K562 (cell line): ENCODE measurements at regions not wholly inside any gene's neighbourhood (a gene's known extent, or its start where the extent isn't known, plus 50 kb on each side); places are given as distances from the start of the nearest gene placed in this dataset.

Experiments
- ATAC-seq: fragments of 200-7000 bp; cut with Tn5 transposase; 3 replicates; pipeline ENCODE4 v1.9.1; 2020; ENCODE audit warnings: moderate library complexity
- BruUV-seq: library from RNA; stranded (reverse); fragments of 400-500 nt; replicated peaks from 2 replicates; lab custom pipeline; 2021; lab: Mats Ljungman, UMichigan
- CTCF ChIA-PET: fragments of 300-600 bp; formaldehyde crosslinking; extraction: SDS; loops from one replicate; lab custom pipeline; 2021; ENCODE audit warnings: low intra/inter-chr PET ratio; lab: Yijun Ruan, JAX
- POLR2A ChIA-PET: fragments of 300-600, 350-650 bp; sonication (Branson Sonifier 250); formaldehyde crosslinking; extraction: SDS; loops from one replicate; lab custom pipeline; 2021; ENCODE audit warnings: antibody characterized with exemption, inconsistent platforms; lab: Yijun Ruan, JAX
- DNase-seq, 4 experiments: peaks; one replicate each; pipeline versions ENCODE4 v3.0.0 to v3.0.0-alpha.2; 2011 to 2018; ENCODE audit warnings: low spot score in 3 of 4, mixed read lengths in 3 of 4; ENCODE audit errors: extremely low read depth in 1 of 4
- FAIRE-seq: peaks from 2 replicates; lab custom pipeline; 2011; peaks lifted over from hg19 to GRCh38; lab: Jason Lieb, UNC
- H2AFZ ChIP-seq: 2 replicates; pipeline ENCODE4 v1.6.0; 2011; ENCODE audit warnings: low read depth, low read length, control low read depth, inconsistent platforms
- H3K27ac ChIP-seq: fragments of 200-600 bp; 3 replicates; pipeline ENCODE4 v1.8.0; 2011; ENCODE audit warnings: low read depth, mild to moderate bottlenecking, control low read depth, inconsistent platforms, low read length, moderate library complexity, mixed read lengths; ENCODE audit errors: extremely low read depth
- H3K27me3 ChIP-seq, 2 experiments: fragments of 300-600 bp in 1 of 2; 2 replicates in 1 of 2; 3 replicates in 1 of 2; pipeline versions ENCODE4 v1.6.0 to v1.8.0; 2011; ENCODE audit warnings: inconsistent platforms in 2 of 2, low read length in 2 of 2, mild to moderate bottlenecking in 1 of 2, mixed read lengths in 1 of 2, moderate library complexity in 1 of 2; ENCODE audit not compliant: control insufficient read depth in 2 of 2, insufficient read depth in 2 of 2
- H3K36me3 ChIP-seq: fragments of 300-600 bp; 3 replicates; pipeline ENCODE4 v1.8.0; 2011; ENCODE audit warnings: mild to moderate bottlenecking, low read length, inconsistent platforms; ENCODE audit not compliant: control insufficient read depth, insufficient read depth
- H3K4me1 ChIP-seq, 2 experiments: fragments of 200-600 bp in 1 of 2; replicated peaks in 1 of 2; 2 replicates in 1 of 2; 3 replicates in 1 of 2; pipeline versions ENCODE4 v1.5.1 to v1.8.0; 2011; ENCODE audit warnings: inconsistent platforms in 2 of 2, low read length in 2 of 2, mild to moderate bottlenecking in 1 of 2, mixed read lengths in 1 of 2, moderate library complexity in 1 of 2; ENCODE audit not compliant: control insufficient read depth in 2 of 2, insufficient read depth in 2 of 2
- H3K4me2 ChIP-seq: 2 replicates; pipeline ENCODE4 v1.6.1; 2011; ENCODE audit warnings: low read length, control low read depth, inconsistent platforms, mixed read lengths; ENCODE audit not compliant: insufficient read depth
- H3K4me3 ChIP-seq: fragments of 200-600 bp; sonication (generic), shearing (Covaris generic); 2 replicates; pipeline ENCODE4 v1.5.1; 2016; ENCODE audit warnings: control low read depth, inconsistent platforms
- H3K79me2 ChIP-seq: fragments of 200-600 bp; 3 replicates; pipeline ENCODE4 v1.8.0; 2011; ENCODE audit warnings: low read length, inconsistent platforms; ENCODE audit not compliant: control insufficient read depth, insufficient read depth
- H3K9ac ChIP-seq, 2 experiments: 2 replicates each; pipeline versions ENCODE4 v1.6.0 to v1.6.1; 2011; ENCODE audit warnings: low read depth in 2 of 2, low read length in 2 of 2, control low read depth in 1 of 2, inconsistent platforms in 1 of 2, mild to moderate bottlenecking in 1 of 2, mixed read lengths in 1 of 2; ENCODE audit not compliant: insufficient read depth in 1 of 2
- H3K9me1 ChIP-seq: one replicate; pipeline ENCODE4 v1.6.0; 2011; ENCODE audit warnings: inconsistent platforms, mild to moderate bottlenecking, low read length, moderate library complexity; ENCODE audit not compliant: control insufficient read depth, insufficient read depth
- H3K9me3 ChIP-seq: replicated peaks from 2 replicates; pipeline ENCODE4 v1.5.1; 2011; ENCODE audit warnings: low read depth, low read length, inconsistent platforms; ENCODE audit not compliant: control insufficient read depth, insufficient read depth
- H4K20me1 ChIP-seq: replicated peaks from 2 replicates; pipeline ENCODE4 v1.6.1; 2011; ENCODE audit warnings: low read length, inconsistent platforms, mixed read lengths; ENCODE audit not compliant: control insufficient read depth, insufficient read depth
- CHD2 ChIP-seq: IDR thresholded peaks from 2 replicates; pipeline ENCODE4 v1.6.1; 2011; ENCODE audit warnings: low read depth, low read length
- DLX4 ChIP-seq: fragments of 250-450 bp; sonication (Bioruptor Pico); IDR thresholded peaks from 2 replicates; pipeline ENCODE4 v1.6.1; 2021; ENCODE audit warnings: mild to moderate bottlenecking
- GTF2F1 ChIP-seq: IDR thresholded peaks from 2 replicates; pipeline ENCODE4 v1.6.1; 2011; ENCODE audit warnings: low read depth, low read length, improper control_type of control experiment
- HDAC2 ChIP-seq: fragments of 450-650 bp; IDR thresholded peaks from 2 replicates; pipeline ENCODE4 v1.6.1; 2016; ENCODE audit warnings: mild to moderate bottlenecking
- HDAC6 ChIP-seq: IDR thresholded peaks from 2 replicates; pipeline ENCODE4 v1.6.1; 2012; ENCODE audit warnings: low read depth, mild to moderate bottlenecking, control low read depth, inconsistent platforms, low read length, moderate library complexity
- KLF6 ChIP-seq: fragments of 250-450 bp; sonication (Bioruptor Pico); IDR thresholded peaks from 2 replicates; pipeline ENCODE4 v1.4.0; 2020; ENCODE audit warnings: mild to moderate bottlenecking, moderate library complexity, borderline replicate concordance
- LEF1 ChIP-seq: fragments of 450-650 bp; IDR thresholded peaks from 2 replicates; pipeline ENCODE4 v1.6.1; 2016; ENCODE audit warnings: mild to moderate bottlenecking
- NFE2 ChIP-seq: IDR thresholded peaks from 2 replicates; pipeline ENCODE4 v1.6.1; 2014; ENCODE audit warnings: antibody characterized with exemption, low read depth
- NFE2L1 ChIP-seq: fragments of 450-650 bp; IDR thresholded peaks from 2 replicates; pipeline ENCODE4 v1.6.1; 2016; ENCODE audit warnings: missing genetic modification characterization, low read depth, mild to moderate bottlenecking, missing compliant biosample characterization, moderate library complexity, borderline replicate concordance
- PTTG1 ChIP-seq: fragments of 450-650 bp; IDR thresholded peaks from 2 replicates; pipeline ENCODE4 v1.6.1; 2016; ENCODE audit warnings: low read depth, mild to moderate bottlenecking, missing genetic modification characterization, missing compliant biosample characterization
- RCOR1 ChIP-seq, 2 experiments: IDR thresholded peaks; 2 replicates each; pipeline ENCODE4 v1.6.1; 2012; ENCODE audit warnings: low read depth in 2 of 2, low read length in 2 of 2, borderline replicate concordance in 1 of 2, improper control_type of control experiment in 1 of 2
- SNIP1 ChIP-seq: fragments of 450-650 bp; IDR thresholded peaks from 2 replicates; pipeline ENCODE4 v1.7.1; 2017; ENCODE audit warnings: low read depth, mild to moderate bottlenecking
- THRB ChIP-seq: fragments of 450-650 bp; formaldehyde crosslinking; conservative IDR thresholded peaks from 2 replicates; pipeline ENCODE4 v1.4.0; 2022; ENCODE audit warnings: mild to moderate bottlenecking, missing genetic modification characterization
- ZBTB7A ChIP-seq: IDR thresholded peaks from 2 replicates; pipeline ENCODE4 v1.6.1; 2011; ENCODE audit warnings: low read depth, mild to moderate bottlenecking, low read length, moderate library complexity, borderline replicate concordance; ENCODE audit not compliant: control insufficient read depth
- ZNF239 ChIP-seq: fragments of 250-450 bp; sonication (Bioruptor Pico); IDR thresholded peaks from 2 replicates; pipeline ENCODE4 v1.4.0; 2020; ENCODE audit warnings: mild to moderate bottlenecking
- ZNF282 ChIP-seq: sonication (generic); formaldehyde crosslinking; IDR thresholded peaks from 2 replicates; pipeline ENCODE4 v1.8.1; 2023; ENCODE audit warnings: missing genetic modification reagents
- WGBS: fragments of 100-300 bp; shearing (Covaris generic); methylation state at CpG from one replicate; pipeline ENCODE4 v1.1.6; 2016; ENCODE audit warnings: low coverage, mixed read lengths; ENCODE audit not compliant: insufficient coverage; ENCODE audit errors: missing lambda C conversion rate; 5-methylcytosine and 5-hydroxymethylcytosine counted together
- in situ Hi-C: fragments of 300-500 bp; cut with MboI; formaldehyde crosslinking; loops from 4 replicates; pipeline ENCODE4 v1.15.0; 2018; ENCODE audit warnings: inconsistent platforms, mixed read lengths
- intact Hi-C: fragments of 100-400 bp; cut with micrococcal nuclease; formaldehyde crosslinking; loops from 2 replicates; pipeline ENCODE4 v1.14.2; 2022
- TF ChIP-seq, protein P1 (sequence below), 2 experiments: fragments of 450-650 bp in 1 of 2; sonication (generic) in 1 of 2; formaldehyde crosslinking; conservative IDR thresholded peaks; 2 replicates each; pipeline versions ENCODE4 v1.4.0 to v1.8.1; 2020 to 2022; ENCODE audit warnings: mild to moderate bottlenecking in 1 of 2, missing genetic modification reagents in 1 of 2

DNA sequence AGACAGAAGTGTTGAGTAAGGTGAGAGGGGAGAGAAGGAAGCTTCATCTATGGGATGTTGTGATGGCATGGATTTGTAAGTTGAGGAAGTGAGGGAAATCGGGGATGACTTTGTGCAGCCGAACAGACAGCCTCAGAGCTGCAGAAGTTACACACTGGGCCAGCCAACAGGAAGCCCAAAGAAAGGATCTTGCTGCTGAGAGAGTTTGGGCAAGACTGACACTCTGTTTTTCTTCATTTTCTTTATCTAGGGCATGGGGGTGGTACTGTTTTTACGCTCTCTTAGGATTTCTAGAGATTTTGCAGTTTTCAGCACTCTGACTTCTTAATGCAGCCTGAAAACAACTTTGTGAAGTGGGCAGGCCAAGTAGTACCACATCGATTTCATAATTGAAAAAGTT, 509.9 kb upstream of the TENM4 start:
- FAIRE-seq = no peak

GRCh38 chr11:79950172-79950571, 509.3 kb upstream of the TENM4 start:
- no peaks in the 10 kb centered on the region for H3K36me3 ChIP-seq
- H3K79me2 ChIP-seq = no peaks in the 10 kb centered on the region
- no peak for TF ChIP-seq ZBTB7A
- no peak for TF ChIP-seq NFE2L1
- TF ChIP-seq ZNF282 (CRISPR knock-in tag) = no peak
- TF ChIP-seq CHD2 = no peak
- TF ChIP-seq HDAC6 = no peak
- no peak for TF ChIP-seq PTTG1
- no peak for TF ChIP-seq THRB
- TF ChIP-seq RCOR1 (IDR thresholded peaks at IDR 0.05; ENCODE audit: borderline replicate concordance in 1 of 2, low read depth in 2 of 2, low read length in 2 of 2) = no peak
- no peak for TF ChIP-seq ZNF239 (CRISPR knock-in tag)
- no peak for TF ChIP-seq HDAC2
- H3K27ac ChIP-seq = no peak overlapping the region
- H3K9ac ChIP-seq = no peak overlapping the region
- intact Hi-C loops (no loop called here), in situ Hi-C loops (no loop called here)
- no peaks in the 10 kb centered on the region for H3K27me3 ChIP-seq
- H3K4me1 ChIP-seq = no peaks in the 10 kb centered on the region
- no peaks in the 10 kb centered on the region; the same call in 1 of the 2 replicates for H3K9me3 ChIP-seq
- BruUV-seq = no TSS peak
- H3K4me3 ChIP-seq = no peak overlapping the region
- ChIA-PET POLR2A (no interaction called here), CTCF (no interaction called here)
- 0% methylated on average over 4 of the region's 4 CpGs for WGBS
- no peak for ATAC-seq
- no peaks in the 10 kb centered on the region for H4K20me1 ChIP-seq
- no peak for DNase-seq
- no peaks in the 10 kb centered on the region for H3K9me1 ChIP-seq
- H3K4me2 ChIP-seq = no peak overlapping the region
- FAIRE-seq = no peak
- no peak overlapping the region for H2AFZ ChIP-seq

More for the DNA sequence above, 509.9 kb upstream of the TENM4 start:
- BruUV-seq = no TSS peak
- ChIA-PET POLR2A (no interaction called here), CTCF (no interaction called here)
- Histone ChIP-seq H4K20me1 (no peaks in the 10 kb centered on the region), H3K36me3 (no peaks in the 10 kb centered on the region), H3K27me3 (no peaks in the 10 kb centered on the region), H3K27ac (no peak overlapping the region), H3K9ac (no peak overlapping the region), H3K79me2 (no peaks in the 10 kb centered on the region), H3K4me1 (no peaks in the 10 kb centered on the region), H3K9me3 (no peaks in the 10 kb centered on the region; the same call in 1 of the 2 replicates), H2AFZ (no peak overlapping the region), H3K9me1 (no peaks in the 10 kb centered on the region), H3K4me3 (no peak overlapping the region), H3K4me2 (no peak overlapping the region)
- in situ Hi-C loops = no loop called here
- no peak for ATAC-seq
- 3% methylated on average over 4 of the region's 4 CpGs for WGBS
- TF ChIP-seq, protein P1, sequence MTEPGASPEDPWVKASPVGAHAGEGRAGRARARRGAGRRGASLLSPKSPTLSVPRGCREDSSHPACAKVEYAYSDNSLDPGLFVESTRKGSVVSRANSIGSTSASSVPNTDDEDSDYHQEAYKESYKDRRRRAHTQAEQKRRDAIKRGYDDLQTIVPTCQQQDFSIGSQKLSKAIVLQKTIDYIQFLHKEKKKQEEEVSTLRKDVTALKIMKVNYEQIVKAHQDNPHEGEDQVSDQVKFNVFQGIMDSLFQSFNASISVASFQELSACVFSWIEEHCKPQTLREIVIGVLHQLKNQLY (CRISPR knock-in tag; conservative IDR thresholded peaks at IDR 0.05) = no peak
- TF ChIP-seq LEF1 (no peak), DLX4 (no peak), SNIP1 (no peak), KLF6 (CRISPR knock-in tag) (no peak), GTF2F1 (no peak), NFE2 (no peak)
- intact Hi-C loops = no loop called here
- DNase-seq = no peak
